ENCODE measurements at regions not wholly inside any gene's neighbourhood (a gene's known extent, or its start where the extent isn't known, plus 50 kb on each side); places are given as distances from the start of the nearest gene placed in this dataset.

GRCh38 chrX:99613041-99613440, 797.0 kb downstream of the PCDH19 start:
- no peaks in the 10 kb centered on the region for H3K36me3 ChIP-seq (ENCODE audit: insufficient read depth, low read length, poor library complexity, severe bottlenecking)
- TF ChIP-seq CTCF (conservative IDR thresholded peaks at IDR 0.05; ENCODE audit: low read depth, low read length) (no peak), EZH2 (IDR thresholded peaks at IDR 0.05; ENCODE audit: borderline replicate concordance, low read depth, low read length, poor library complexity, severe bottlenecking) (no peak)
- H3K4me1 ChIP-seq (ENCODE audit: insufficient read depth, low read length, poor library complexity, severe bottlenecking), result no peaks in the 10 kb centered on the region
- H3K27me3 ChIP-seq (replicated peaks; ENCODE audit: insufficient read depth, low read depth, low read length, poor library complexity), result no peaks in the 10 kb centered on the region
- BruUV-seq (replicated peaks), result no TSS peak
- CTCF ChIA-PET, result no interaction called here
- POLR2A ChIA-PET (ENCODE audit: low non-redundant PET), result no interaction called here
- no peaks in the 10 kb centered on the region for H3K9me3 ChIP-seq (ENCODE audit: low read depth, low read length, poor library complexity, severe bottlenecking)
- DNase-seq (ENCODE audit: low spot score), result no peak
- no peak overlapping the region for H3K4me3 ChIP-seq (ENCODE audit: low read depth, low read length, poor library complexity, severe bottlenecking)
- intact Hi-C loops (cut with micrococcal nuclease; ENCODE audit: unreplicated experiment), result no loop called here
- no peak overlapping the region for H3K27ac ChIP-seq (ENCODE audit: low read depth, low read length, poor library complexity, severe bottlenecking)

- CTCF ChIA-PET, result no interaction called here
- H3K9me3 ChIP-seq (ENCODE audit: low read depth, low read length, poor library complexity, severe bottlenecking), result no peaks in the 10 kb centered on the region
- H3K4me3 ChIP-seq (ENCODE audit: low read depth, low read length, poor library complexity, severe bottlenecking), result no peak overlapping the region
- TF ChIP-seq CTCF (conservative IDR thresholded peaks at IDR 0.05; ENCODE audit: low read depth, low read length) (no peak), EZH2 (IDR thresholded peaks at IDR 0.05; ENCODE audit: borderline replicate concordance, low read depth, low read length, poor library complexity, severe bottlenecking) (no peak)
- no peaks in the 10 kb centered on the region for H3K36me3 ChIP-seq (ENCODE audit: insufficient read depth, low read length, poor library complexity, severe bottlenecking)
- POLR2A ChIA-PET (ENCODE audit: low non-redundant PET), result no interaction called here
- intact Hi-C loops (cut with micrococcal nuclease; ENCODE audit: unreplicated experiment), result no loop called here
- no TSS peak for BruUV-seq (replicated peaks)
- H3K27ac ChIP-seq (ENCODE audit: low read depth, low read length, poor library complexity, severe bottlenecking), result no peak overlapping the region
- H3K4me1 ChIP-seq (ENCODE audit: insufficient read depth, low read length, poor library complexity, severe bottlenecking), result no peaks in the 10 kb centered on the region
- no peak for DNase-seq (ENCODE audit: low spot score)
- no peaks in the 10 kb centered on the region for H3K27me3 ChIP-seq (replicated peaks; ENCODE audit: insufficient read depth, low read depth, low read length, poor library complexity)
Measured at GRCh38 chrX:99603091-99603814, 806.8 kb downstream of the PCDH19 start.

- Histone ChIP-seq H3K9me3 (ENCODE audit: low read depth, low read length, poor library complexity, severe bottlenecking) (no peaks in the 10 kb centered on the region), H3K36me3 (ENCODE audit: insufficient read depth, low read length, poor library complexity, severe bottlenecking) (no peaks in the 10 kb centered on the region), H3K4me1 (ENCODE audit: insufficient read depth, low read length, poor library complexity, severe bottlenecking) (no peaks in the 10 kb centered on the region), H3K27me3 (replicated peaks; ENCODE audit: insufficient read depth, low read depth, low read length, poor library complexity) (no peaks in the 10 kb centered on the region), H3K4me3 (ENCODE audit: low read depth, low read length, poor library complexity, severe bottlenecking) (no peak overlapping the region), H3K27ac (ENCODE audit: low read depth, low read length, poor library complexity, severe bottlenecking) (no peak overlapping the region)
- DNase-seq (ENCODE audit: low spot score), result no peak
- intact Hi-C loops (cut with micrococcal nuclease; ENCODE audit: unreplicated experiment), result no loop called here
- no TSS peak for BruUV-seq (replicated peaks)
- ChIA-PET POLR2A (ENCODE audit: low non-redundant PET) (no interaction called here), CTCF (no interaction called here)
- TF ChIP-seq EZH2 (IDR thresholded peaks at IDR 0.05; ENCODE audit: borderline replicate concordance, low read depth, low read length, poor library complexity, severe bottlenecking), result no peak
- TF ChIP-seq CTCF (conservative IDR thresholded peaks at IDR 0.05; ENCODE audit: low read depth, low read length), result no peak
Measured at GRCh38 chrX:99602107-99602506, 808.0 kb downstream of the PCDH19 start.

Measured in A673 (cell line).